Right atrium auricular region (tissue), 2 donors: ENCODE measurements at regions not wholly inside any gene's neighbourhood (a gene's known extent, or its start where the extent isn't known, plus 50 kb on each side); places are given as distances from the start of the nearest gene placed in this dataset.

Source experiments
- DNase-seq: peaks from one replicate; pipeline ENCODE4 v3.0.0-alpha.2; 2019; ENCODE audit warnings: low spot score
- H3K27ac ChIP-seq, 2 donors: fragments of 200-600 bp; sonication (generic); 1 replicate in 1 of 2; 2 replicates in 1 of 2; pipeline ENCODE4 v1.5.1; 2016 to 2019
- H3K27me3 ChIP-seq, 2 donors: fragments of 200-600 bp; sonication (generic); one replicate each; pipeline versions ENCODE4 v1.5.1 to v1.6.0; 2017 to 2019
- H3K36me3 ChIP-seq: fragments of 200-600 bp; sonication (generic); one replicate; pipeline ENCODE4 v1.5.1; 2016
- H3K4me1 ChIP-seq, 2 donors: fragments of 200-600 bp; sonication (generic); one replicate each; pipeline versions ENCODE4 v1.5.1 to v1.6.0; 2017 to 2019
- H3K4me3 ChIP-seq, 2 donors: fragments of 200-600 bp; sonication (generic); 1 replicate in 1 of 2; 2 replicates in 1 of 2; pipeline ENCODE4 v1.5.1; 2017 to 2019; ENCODE audit warnings: mild to moderate bottlenecking in 1 of 2, moderate library complexity in 1 of 2
- H3K9me3 ChIP-seq, 2 donors: fragments of 200-600 bp; sonication (generic); one replicate each; pipeline ENCODE4 v1.5.1; 2019
- CTCF ChIP-seq, 2 donors: fragments of 200-600 bp; sonication (generic); IDR thresholded peaks; one replicate each; pipeline ENCODE4 v1.5.1; 2019; ENCODE audit warnings: antibody characterized with exemption in 2 of 2

- Histone ChIP-seq H3K4me3 (no peak overlapping the region), H3K4me1 (no peaks in the 10 kb centered on the region), H3K9me3 (no peaks in the 10 kb centered on the region), H3K27me3 (no peaks in the 10 kb centered on the region), H3K36me3 (no peaks in the 10 kb centered on the region), H3K27ac (no peak overlapping the region)
- TF ChIP-seq CTCF (IDR thresholded peaks at IDR 0.05): no peak
- DNase-seq: no peak
These were observed 117.0 kb upstream of the HABP2 start for GRCh38 chr10:113435881-113436280.

- Histone ChIP-seq H3K36me3 (no peaks in the 10 kb centered on the region), H3K9me3 (no peaks in the 10 kb centered on the region), H3K27ac (no peak overlapping the region), H3K4me1 (no peaks in the 10 kb centered on the region), H3K4me3 (no peak overlapping the region), H3K27me3 (no peaks in the 10 kb centered on the region)
- no peak for DNase-seq
- no peak for TF ChIP-seq CTCF (IDR thresholded peaks at IDR 0.05)
These were observed 116.0 kb upstream of the HABP2 start for GRCh38 chr10:113436851-113437250.

GRCh38 chr10:113438652-113439051, 114.2 kb upstream of the HABP2 start:
- Histone ChIP-seq H3K27ac (no peak overlapping the region), H3K27me3 (no peaks in the 10 kb centered on the region), H3K4me3 (no peak overlapping the region), H3K36me3 (no peaks in the 10 kb centered on the region), H3K9me3 (no peaks in the 10 kb centered on the region), H3K4me1 (no peaks in the 10 kb centered on the region)
- no peak for TF ChIP-seq CTCF (IDR thresholded peaks at IDR 0.05)
- DNase-seq: no peak

- Histone ChIP-seq H3K4me3 (no peak overlapping the region), H3K9me3 (no peaks in the 10 kb centered on the region), H3K36me3 (no peaks in the 10 kb centered on the region), H3K27me3 (no peaks in the 10 kb centered on the region), H3K27ac (no peak overlapping the region), H3K4me1 (no peaks in the 10 kb centered on the region)
- no peak for DNase-seq
- no peak for TF ChIP-seq CTCF (IDR thresholded peaks at IDR 0.05)
These were observed 111.6 kb upstream of the HABP2 start for GRCh38 chr10:113441220-113441619.

- H3K36me3 ChIP-seq: no peaks in the 10 kb centered on the region
- no peaks in the 10 kb centered on the region for H3K27me3 ChIP-seq
- DNase-seq: no peak
- H3K4me1 ChIP-seq: no peaks in the 10 kb centered on the region
- TF ChIP-seq CTCF (IDR thresholded peaks at IDR 0.05): no peak
- no peaks in the 10 kb centered on the region for H3K9me3 ChIP-seq
- H3K4me3 ChIP-seq: no peak overlapping the region
- no peak overlapping the region for H3K27ac ChIP-seq
These were observed 111.1 kb upstream of the HABP2 start for GRCh38 chr10:113441686-113442270.

- no peak for TF ChIP-seq CTCF (IDR thresholded peaks at IDR 0.05)
- no peak overlapping the region for H3K27ac ChIP-seq
- no peaks in the 10 kb centered on the region for H3K9me3 ChIP-seq
- no peak overlapping the region for H3K4me3 ChIP-seq
- no peaks in the 10 kb centered on the region for H3K4me1 ChIP-seq
- H3K27me3 ChIP-seq: no peaks in the 10 kb centered on the region
- H3K36me3 ChIP-seq: no peaks in the 10 kb centered on the region
- no peak for DNase-seq
These were observed 110.5 kb upstream of the HABP2 start for GRCh38 chr10:113442336-113442735.
